PC-9 (cell line): ENCODE measurements at regions not wholly inside any gene's neighbourhood (a gene's known extent, or its start where the extent isn't known, plus 50 kb on each side); places are given as distances from the start of the nearest gene placed in this dataset.

ENCODE experiments used
- BruUV-seq: library from RNA; stranded (reverse); fragments of 400-500 nt; replicated peaks from 2 replicates; lab custom pipeline; 2021; lab: Mats Ljungman, UMichigan
- CTCF ChIA-PET: fragments of 300-600 bp; sonication (Branson Sonifier 250); formaldehyde crosslinking; loops from one replicate; lab custom pipeline; 2022; ENCODE audit warnings: antibody characterized with exemption; lab: Charles Lee
- POLR2A ChIA-PET: fragments of 300-600 bp; sonication (Branson Sonifier 250); formaldehyde crosslinking; loops from one replicate; lab custom pipeline; 2022; ENCODE audit warnings: antibody characterized with exemption; ENCODE audit not compliant: unreplicated experiment; lab: Charles Lee
- DNase-seq, 2 experiments: peaks; one replicate each; pipeline versions ENCODE4 v3.0.0 to v3.0.0-alpha.2; 2015 to 2022; ENCODE audit warnings: mixed read lengths in 1 of 2
- H2AFZ ChIP-seq: fragments of 200-600 bp; sonication (generic); 2 replicates; pipeline ENCODE4 v1.8.1; 2017; ENCODE audit warnings: antibody characterized with exemption
- H3F3A ChIP-seq: fragments of 200-600 bp; sonication (generic); 2 replicates; pipeline ENCODE4 v1.8.1; 2017; ENCODE audit warnings: antibody characterized with exemption, mild to moderate bottlenecking, low read depth; ENCODE audit not compliant: insufficient read depth
- H3K27ac ChIP-seq: fragments of 200-600 bp; sonication (generic); 2 replicates; pipeline ENCODE4 v1.6.1; 2016; ENCODE audit warnings: mixed run types
- H3K27me3 ChIP-seq: fragments of 200-600 bp; sonication (generic); 2 replicates; pipeline ENCODE4 v1.6.1; 2016; ENCODE audit warnings: low read depth, mixed run types; ENCODE audit not compliant: insufficient read depth
- H3K36me3 ChIP-seq: fragments of 200-600 bp; sonication (generic); 2 replicates; pipeline ENCODE4 v1.6.1; 2016; ENCODE audit warnings: low read depth, mixed run types
- H3K4me1 ChIP-seq: fragments of 200-600 bp; sonication (generic); replicated peaks from 2 replicates; pipeline ENCODE4 v1.6.1; 2016; ENCODE audit warnings: mixed run types; ENCODE audit not compliant: insufficient read depth
- H3K4me2 ChIP-seq: fragments of 200-600 bp; sonication (generic); 2 replicates; pipeline ENCODE4 v1.6.1; 2017; ENCODE audit warnings: mixed run types
- H3K4me3 ChIP-seq: fragments of 200-600 bp; sonication (generic); 2 replicates; pipeline ENCODE4 v1.6.1; 2016; ENCODE audit warnings: mixed run types
- H3K79me2 ChIP-seq: fragments of 200-600 bp; sonication (generic); 2 replicates; pipeline ENCODE4 v1.6.1; 2017; ENCODE audit warnings: low read depth, mixed run types
- H3K9me2 ChIP-seq: fragments of 200-600 bp; sonication (generic); 2 replicates; pipeline ENCODE4 v1.8.1; 2017; ENCODE audit warnings: mild to moderate bottlenecking; ENCODE audit not compliant: insufficient read depth
- H3K9me3 ChIP-seq: fragments of 200-600 bp; sonication (generic); 2 replicates; pipeline ENCODE4 v1.8.1; 2016; ENCODE audit warnings: low read depth; ENCODE audit not compliant: insufficient read depth
- H4K20me1 ChIP-seq: fragments of 200-600 bp; sonication (generic); 2 replicates; pipeline ENCODE4 v1.8.1; 2017; ENCODE audit not compliant: insufficient read depth
- CTCF ChIP-seq: fragments of 200-600 bp; sonication (generic); conservative IDR thresholded peaks from 2 replicates; pipeline ENCODE4 v1.6.1; 2017; ENCODE audit warnings: mixed run types, antibody characterized with exemption, mild to moderate bottlenecking, moderate library complexity
- EZH2 ChIP-seq: fragments of 200-600 bp; sonication (generic); IDR thresholded peaks from 2 replicates; pipeline ENCODE4 v1.8.0; 2017; ENCODE audit warnings: antibody characterized with exemption, low read depth
- intact Hi-C: fragments of 100-400 bp; cut with micrococcal nuclease; formaldehyde crosslinking; loops from one replicate; pipeline ENCODE4 v1.10.0; 2022; ENCODE audit not compliant: unreplicated experiment

GRCh38 chr6:4368649-4369048 is 233.3 kb upstream of the ECI2 start:
- Histone ChIP-seq H3K4me2 (no peak overlapping the region), H3K4me1 (peaks cover 16% of the 10 kb centered on the region; the same call in 1 of the 2 replicates), H3K27me3 (no peaks in the 10 kb centered on the region), H3K79me2 (no peaks in the 10 kb centered on the region), H3K4me3 (no peak overlapping the region), H2AFZ (no peak overlapping the region), H3K9me2 (no peaks in the 10 kb centered on the region), H3K9me3 (no peaks in the 10 kb centered on the region), H3F3A (peaks cover 7% of the 10 kb centered on the region; the same call in 1 of the 2 replicates), H4K20me1 (no peaks in the 10 kb centered on the region), H3K27ac (no peak overlapping the region), H3K36me3 (no peaks in the 10 kb centered on the region)
- no peak for DNase-seq
- POLR2A ChIA-PET: no interaction called here
- TF ChIP-seq EZH2: no peak
- TF ChIP-seq CTCF: no peak
- CTCF ChIA-PET: no interaction called here
- intact Hi-C loops: no loop called here
- BruUV-seq: no TSS peak

- Histone ChIP-seq H3K79me2 (no peaks in the 10 kb centered on the region), H3K27ac (no peak overlapping the region), H3K36me3 (no peaks in the 10 kb centered on the region), H3K27me3 (no peaks in the 10 kb centered on the region), H3K4me2 (no peak overlapping the region), H2AFZ (no peak overlapping the region), H3K9me3 (no peaks in the 10 kb centered on the region), H3K9me2 (no peaks in the 10 kb centered on the region), H3K4me3 (no peak overlapping the region), H4K20me1 (no peaks in the 10 kb centered on the region), H3K4me1 (peaks cover 16% of the 10 kb centered on the region; the same call in 1 of the 2 replicates), H3F3A (peaks cover 7% of the 10 kb centered on the region; the same call in 1 of the 2 replicates)
- intact Hi-C loops: no loop called here
- TF ChIP-seq EZH2: no peak
- TF ChIP-seq CTCF: no peak
- POLR2A ChIA-PET: no interaction called here
- BruUV-seq: no TSS peak
- no peak for DNase-seq
- CTCF ChIA-PET: no interaction called here
Measured at GRCh38 chr6:4367643-4368042, 232.3 kb upstream of the ECI2 start.

GRCh38 chr6:4366635-4367395 is 231.4 kb upstream of the ECI2 start:
- Histone ChIP-seq H3K27me3 (no peaks in the 10 kb centered on the region), H4K20me1 (no peaks in the 10 kb centered on the region), H3K4me2 (no peak overlapping the region), H3K36me3 (no peaks in the 10 kb centered on the region), H3K9me3 (no peaks in the 10 kb centered on the region), H3K4me1 (peaks cover 16% of the 10 kb centered on the region; the same call in 1 of the 2 replicates), H3K9me2 (no peaks in the 10 kb centered on the region), H3K79me2 (no peaks in the 10 kb centered on the region), H3K4me3 (no peak overlapping the region), H3F3A (peaks cover 7% of the 10 kb centered on the region; the same call in 1 of the 2 replicates), H3K27ac (no peak overlapping the region), H2AFZ (no peak overlapping the region)
- TF ChIP-seq EZH2 (no peak), CTCF (no peak)
- intact Hi-C loops: no loop called here
- DNase-seq: no peak
- ChIA-PET CTCF (no interaction called here), POLR2A (no interaction called here)
- BruUV-seq: no TSS peak
